DOHH2 (cell line): ENCODE measurements at regions not wholly inside any gene's neighbourhood (a gene's known extent, or its start where the extent isn't known, plus 50 kb on each side); places are given as distances from the start of the nearest gene placed in this dataset.

Experiments
- H3F3A ChIP-seq: fragments of 200-600 bp; sonication (generic), shearing (Covaris generic); 2 replicates; pipeline ENCODE4 v1.6.0; 2016; ENCODE audit warnings: antibody characterized with exemption, mild to moderate bottlenecking; ENCODE audit not compliant: control insufficient read depth, insufficient read depth
- H3K27ac ChIP-seq: fragments of 200-600 bp; sonication (generic); 2 replicates; pipeline ENCODE4 v1.5.1; 2014; ENCODE audit warnings: low read depth, mild to moderate bottlenecking, low read length, moderate library complexity
- H3K27me3 ChIP-seq: fragments of 200-600 bp; sonication (generic); 2 replicates; pipeline ENCODE4 v1.6.1; 2014; ENCODE audit warnings: mild to moderate bottlenecking, low read length, mixed read lengths; ENCODE audit not compliant: control insufficient read depth
- H3K36me3 ChIP-seq: fragments of 200-600 bp; sonication (generic); 2 replicates; pipeline ENCODE4 v1.6.1; 2014; ENCODE audit warnings: mild to moderate bottlenecking, low read length, moderate library complexity, mixed read lengths; ENCODE audit not compliant: control insufficient read depth
- H3K4me1 ChIP-seq: fragments of 200-600 bp; sonication (generic); 2 replicates; pipeline ENCODE4 v1.6.1; 2014; ENCODE audit warnings: mild to moderate bottlenecking, low read length, mixed read lengths; ENCODE audit not compliant: control insufficient read depth
- H3K4me2 ChIP-seq: fragments of 200-600 bp; sonication (generic); 2 replicates; pipeline ENCODE4 v1.6.0; 2014; ENCODE audit warnings: mild to moderate bottlenecking, low read length, moderate library complexity
- H3K4me3 ChIP-seq: fragments of 200-600 bp; sonication (generic); 2 replicates; pipeline ENCODE4 v1.5.1; 2014; ENCODE audit warnings: mild to moderate bottlenecking, low read length, mixed read lengths
- H3K79me2 ChIP-seq: fragments of 200-600 bp; sonication (generic); 2 replicates; pipeline ENCODE4 v1.6.1; 2014; ENCODE audit warnings: mild to moderate bottlenecking, low read length, mixed read lengths; ENCODE audit not compliant: control insufficient read depth
- H3K9me2 ChIP-seq: fragments of 200-600 bp; sonication (generic); replicated peaks from 2 replicates; pipeline ENCODE4 v1.6.1; 2014; ENCODE audit warnings: mild to moderate bottlenecking, low read length, mixed read lengths; ENCODE audit not compliant: control insufficient read depth
- H3K9me3 ChIP-seq: fragments of 200-600 bp; sonication (generic); 2 replicates; pipeline ENCODE4 v1.6.1; 2014; ENCODE audit warnings: antibody characterized with exemption, low read length, mixed read lengths; ENCODE audit not compliant: control insufficient read depth, insufficient read depth
- H4K20me1 ChIP-seq: fragments of 200-600 bp; sonication (generic); 2 replicates; pipeline ENCODE4 v1.6.0; 2014; ENCODE audit warnings: low read depth, mild to moderate bottlenecking, antibody characterized with exemption, low read length, moderate library complexity; ENCODE audit not compliant: control insufficient read depth, insufficient read depth
- EZH2phosphoT487 ChIP-seq: fragments of 200-600 bp; sonication (generic); IDR thresholded peaks from 2 replicates; pipeline ENCODE4 v1.6.1; 2017; ENCODE audit warnings: borderline replicate concordance, mild to moderate bottlenecking, antibody characterized with exemption, low read length, moderate library complexity, mixed read lengths
- TF ChIP-seq, protein P1 (sequence below): fragments of 200-600 bp; sonication (generic); IDR thresholded peaks from one replicate; pipeline ENCODE4 v1.5.1; 2014; ENCODE audit warnings: antibody characterized with exemption, mild to moderate bottlenecking, low read depth, low read length; ENCODE audit not compliant: poor library complexity, severe bottlenecking

DNA sequence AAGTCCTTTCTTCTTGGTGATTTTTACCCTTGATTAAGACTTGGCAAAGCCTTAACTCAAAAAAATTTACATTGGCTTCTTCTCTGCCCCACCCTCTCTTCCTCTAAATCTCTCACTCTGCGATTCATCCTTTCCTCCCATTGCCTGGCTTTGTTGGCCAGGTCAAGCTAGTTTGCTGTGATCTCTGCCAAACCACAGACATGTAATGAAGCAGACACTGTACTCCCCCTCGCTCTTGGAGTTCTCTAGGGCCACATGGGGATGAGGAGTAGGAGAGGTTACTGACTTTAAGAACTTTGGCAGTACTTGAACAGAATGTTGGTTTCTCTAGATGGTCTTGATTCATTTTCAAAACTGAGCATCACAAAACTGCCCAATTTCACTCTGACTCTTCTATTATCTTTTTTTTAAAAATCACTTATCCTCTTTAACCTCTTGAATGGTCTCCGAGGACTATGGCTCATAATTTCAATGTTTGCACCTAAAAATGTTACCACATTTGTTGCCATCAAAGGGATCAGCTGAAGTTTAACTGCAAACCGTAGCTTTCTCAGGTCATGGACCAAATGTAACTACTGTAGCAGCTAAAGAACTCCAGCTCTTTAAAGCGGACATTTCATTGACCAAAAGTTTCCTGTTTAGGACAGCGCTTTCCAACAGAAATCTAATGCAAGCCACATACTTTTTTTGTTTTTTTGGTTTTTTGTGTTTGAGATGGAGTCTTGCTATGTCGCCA, 62.7 kb upstream of the IPO9 start:
- no peak for TF ChIP-seq EZH2phosphoT487
- TF ChIP-seq, protein P1, sequence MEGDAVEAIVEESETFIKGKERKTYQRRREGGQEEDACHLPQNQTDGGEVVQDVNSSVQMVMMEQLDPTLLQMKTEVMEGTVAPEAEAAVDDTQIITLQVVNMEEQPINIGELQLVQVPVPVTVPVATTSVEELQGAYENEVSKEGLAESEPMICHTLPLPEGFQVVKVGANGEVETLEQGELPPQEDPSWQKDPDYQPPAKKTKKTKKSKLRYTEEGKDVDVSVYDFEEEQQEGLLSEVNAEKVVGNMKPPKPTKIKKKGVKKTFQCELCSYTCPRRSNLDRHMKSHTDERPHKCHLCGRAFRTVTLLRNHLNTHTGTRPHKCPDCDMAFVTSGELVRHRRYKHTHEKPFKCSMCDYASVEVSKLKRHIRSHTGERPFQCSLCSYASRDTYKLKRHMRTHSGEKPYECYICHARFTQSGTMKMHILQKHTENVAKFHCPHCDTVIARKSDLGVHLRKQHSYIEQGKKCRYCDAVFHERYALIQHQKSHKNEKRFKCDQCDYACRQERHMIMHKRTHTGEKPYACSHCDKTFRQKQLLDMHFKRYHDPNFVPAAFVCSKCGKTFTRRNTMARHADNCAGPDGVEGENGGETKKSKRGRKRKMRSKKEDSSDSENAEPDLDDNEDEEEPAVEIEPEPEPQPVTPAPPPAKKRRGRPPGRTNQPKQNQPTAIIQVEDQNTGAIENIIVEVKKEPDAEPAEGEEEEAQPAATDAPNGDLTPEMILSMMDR = no peak
- H3K4me2 ChIP-seq = no peak overlapping the region
- H3K4me1 ChIP-seq = no peaks in the 10 kb centered on the region
- H3K27ac ChIP-seq = no peak overlapping the region
- no peak overlapping the region for H3K4me3 ChIP-seq
- peaks cover 17% of the 10 kb centered on the region for H3K27me3 ChIP-seq
- no peaks in the 10 kb centered on the region for H4K20me1 ChIP-seq
- no peaks in the 10 kb centered on the region for H3K9me3 ChIP-seq
- no peaks in the 10 kb centered on the region for H3K36me3 ChIP-seq
- no peaks in the 10 kb centered on the region for H3K79me2 ChIP-seq
- H3F3A ChIP-seq = no peaks in the 10 kb centered on the region
- no peaks in the 10 kb centered on the region for H3K9me2 ChIP-seq

GRCh38 chr1:201767339-201767738, 61.6 kb upstream of the IPO9 start:
- Histone ChIP-seq H3K9me3 (no peaks in the 10 kb centered on the region), H3K27me3 (peaks cover 21% of the 10 kb centered on the region), H3F3A (no peaks in the 10 kb centered on the region), H3K79me2 (no peaks in the 10 kb centered on the region), H3K4me2 (no peak overlapping the region), H4K20me1 (no peaks in the 10 kb centered on the region), H3K9me2 (no peaks in the 10 kb centered on the region), H3K27ac (no peak overlapping the region), H3K4me3 (no peak overlapping the region), H3K4me1 (no peaks in the 10 kb centered on the region), H3K36me3 (no peaks in the 10 kb centered on the region)
- TF ChIP-seq, protein P1 = no peak
- TF ChIP-seq EZH2phosphoT487 = no peak

GRCh38 chr1:201769072-201769471, 59.9 kb upstream of the IPO9 start:
- H3F3A ChIP-seq = no peaks in the 10 kb centered on the region
- H3K27me3 ChIP-seq = peaks cover 20% of the 10 kb centered on the region
- no peaks in the 10 kb centered on the region for H3K4me1 ChIP-seq
- no peaks in the 10 kb centered on the region for H3K36me3 ChIP-seq
- H3K79me2 ChIP-seq = no peaks in the 10 kb centered on the region
- no peaks in the 10 kb centered on the region for H4K20me1 ChIP-seq
- H3K27ac ChIP-seq = no peak overlapping the region
- TF ChIP-seq EZH2phosphoT487 = no peak
- TF ChIP-seq, protein P1 = no peak
- H3K4me2 ChIP-seq = no peak overlapping the region
- no peak overlapping the region for H3K4me3 ChIP-seq
- no peaks in the 10 kb centered on the region for H3K9me2 ChIP-seq
- H3K9me3 ChIP-seq = no peaks in the 10 kb centered on the region
